K562 (cell line): ENCODE measurements at regions not wholly inside any gene's neighbourhood (a gene's known extent, or its start where the extent isn't known, plus 50 kb on each side); places are given as distances from the start of the nearest gene placed in this dataset.

ENCODE experiments used
- ESRRA ChIP-seq: fragments of 450-650 bp; IDR thresholded peaks from 2 replicates; pipeline ENCODE4 v1.6.1; 2014; ENCODE audit warnings: low read depth, mild to moderate bottlenecking, moderate library complexity, borderline replicate concordance
- TF ChIP-seq, protein P1 (sequence below): sonication (generic); formaldehyde crosslinking; IDR thresholded peaks from 2 replicates; pipeline ENCODE4 v1.9.0; 2022; ENCODE audit warnings: mild to moderate bottlenecking, missing genetic modification reagents

DNA sequence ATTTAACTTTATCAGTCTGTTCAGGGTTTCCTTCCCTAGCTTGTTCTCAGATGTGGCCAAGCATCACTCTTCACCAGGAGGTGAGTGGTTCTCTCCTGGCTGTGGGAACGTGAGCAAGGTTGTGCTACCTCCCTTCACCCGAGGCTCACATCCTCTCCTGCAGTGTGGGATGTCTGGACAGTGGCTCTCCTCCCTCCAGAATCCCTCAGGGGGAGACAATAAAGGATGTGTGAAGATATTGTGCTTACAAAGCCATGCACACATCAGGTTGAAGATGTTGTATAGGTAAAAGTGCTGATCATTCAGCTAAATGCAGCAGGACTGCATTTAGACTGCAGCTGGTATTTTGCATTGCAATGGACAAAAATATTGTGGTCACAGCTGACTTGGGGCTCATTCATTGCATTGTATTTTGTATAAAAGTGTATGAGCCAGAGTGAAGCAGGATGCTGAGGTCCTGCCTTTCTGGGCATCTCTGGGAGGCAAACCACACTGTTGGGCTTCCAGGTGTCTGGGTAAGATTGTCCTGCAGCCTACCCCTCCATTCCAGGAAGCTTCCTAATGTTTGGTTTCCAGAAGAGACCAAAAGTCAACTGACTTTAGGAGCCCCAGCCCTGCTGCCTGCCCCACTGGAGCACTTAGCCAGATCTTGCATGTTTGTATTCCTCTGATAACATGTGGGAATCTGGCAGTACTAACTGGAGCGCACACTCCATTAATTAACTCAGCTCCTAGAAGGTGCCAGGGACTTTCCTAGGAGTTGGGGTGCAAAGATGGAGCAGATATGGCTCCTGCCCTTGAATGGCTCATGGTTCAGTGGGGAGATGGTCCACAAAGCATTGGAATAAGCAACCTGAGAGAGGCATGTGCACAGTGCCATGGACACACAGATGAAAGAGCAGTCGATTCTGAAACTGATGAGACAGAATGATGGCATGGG is 292.5 kb upstream of the ZNF32 start:
- TF ChIP-seq, protein P1, sequence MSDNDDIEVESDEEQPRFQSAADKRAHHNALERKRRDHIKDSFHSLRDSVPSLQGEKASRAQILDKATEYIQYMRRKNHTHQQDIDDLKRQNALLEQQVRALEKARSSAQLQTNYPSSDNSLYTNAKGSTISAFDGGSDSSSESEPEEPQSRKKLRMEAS, result no peak
- no peak for TF ChIP-seq ESRRA
